AG20443 (cell line): ENCODE measurements at regions not wholly inside any gene's neighbourhood (a gene's known extent, or its start where the extent isn't known, plus 50 kb on each side); places are given as distances from the start of the nearest gene placed in this dataset.
"Not testable (repeated sequence)": the region's sequence is repeated elsewhere in the genome, so short reads cannot be mapped to it uniquely, and the experiment has no call there.

ENCODE experiments used
- DNase-seq: peaks from one replicate; pipeline ENCODE4 v3.0.0; 2012; ENCODE audit warnings: low spot score, mixed read lengths

DNA sequence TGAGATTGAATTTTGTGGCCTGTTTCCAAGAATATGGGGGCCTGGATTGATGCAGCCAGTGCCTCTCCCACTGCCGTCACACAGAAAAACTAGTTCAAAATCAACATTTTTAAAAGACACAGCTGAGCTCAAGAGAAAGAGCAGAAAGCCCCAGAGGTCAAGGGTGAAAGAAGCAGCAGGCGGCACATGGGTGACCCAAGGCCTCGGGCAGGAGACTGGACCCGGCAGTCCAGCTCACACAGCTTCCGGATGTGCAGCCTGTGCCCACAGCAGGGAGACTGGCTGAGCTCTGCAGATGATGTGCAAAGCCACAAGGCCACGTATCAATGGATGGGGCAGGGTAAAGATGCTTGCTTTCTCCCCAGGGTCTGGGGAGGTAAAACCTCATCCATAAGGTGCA is 50.4 kb upstream of the RNF32 start:
- no peak for DNase-seq

DNA sequence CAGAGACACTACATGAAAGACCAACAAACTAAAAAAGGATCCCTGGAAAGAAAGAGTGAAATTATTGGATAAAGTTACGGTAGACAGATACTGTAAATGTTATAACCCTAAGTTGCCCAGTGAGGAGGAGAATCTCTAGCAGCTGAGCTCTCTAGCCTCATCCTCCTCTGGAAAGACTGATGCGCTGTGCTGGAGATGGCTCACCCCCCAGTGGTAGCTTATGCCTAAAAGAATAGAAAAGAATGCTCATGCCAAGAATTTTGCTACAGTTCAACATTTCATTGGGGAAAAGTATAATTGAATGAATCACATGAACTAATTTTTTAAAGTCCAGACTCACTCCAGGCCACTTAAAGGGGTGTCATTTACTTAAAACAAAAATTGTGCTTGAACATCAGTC is 50.8 kb upstream of the RNF32 start:
- DNase-seq, result no peak

- DNase-seq, result no peak
Measured at GRCh38 chr7:156585926-156586325, 54.6 kb upstream of the RNF32 start.

DNA sequence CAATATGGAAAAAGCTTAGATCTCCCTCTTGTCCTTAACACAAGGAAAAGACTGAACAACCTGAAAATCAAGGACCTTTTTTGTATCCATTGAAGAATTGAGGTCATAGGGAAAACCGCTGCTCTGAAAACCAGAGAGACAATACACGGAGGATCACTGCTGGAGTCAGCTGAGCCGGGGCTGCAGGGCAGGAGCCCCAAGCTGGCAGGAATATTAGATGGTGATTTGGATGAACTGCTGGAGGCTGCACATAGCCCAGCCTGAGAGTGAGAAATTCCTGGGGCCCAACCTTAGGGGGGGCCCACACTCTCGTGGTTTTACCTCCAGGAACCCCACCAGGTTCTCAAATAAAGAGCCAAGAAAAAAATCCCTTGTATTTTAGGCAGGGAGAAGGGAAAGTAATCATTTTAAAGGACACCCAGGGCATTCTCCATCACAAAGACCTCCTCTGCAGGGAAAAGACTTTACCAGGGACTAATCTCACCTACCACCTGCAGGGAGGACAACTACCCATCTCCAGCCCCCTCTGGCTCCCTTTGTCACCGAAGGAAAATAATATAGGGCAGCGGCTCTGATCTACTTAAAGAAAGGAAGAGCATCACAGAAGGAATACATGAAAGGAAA is 55.4 kb upstream of the RNF32 start:
- DNase-seq, result no peak

DNA sequence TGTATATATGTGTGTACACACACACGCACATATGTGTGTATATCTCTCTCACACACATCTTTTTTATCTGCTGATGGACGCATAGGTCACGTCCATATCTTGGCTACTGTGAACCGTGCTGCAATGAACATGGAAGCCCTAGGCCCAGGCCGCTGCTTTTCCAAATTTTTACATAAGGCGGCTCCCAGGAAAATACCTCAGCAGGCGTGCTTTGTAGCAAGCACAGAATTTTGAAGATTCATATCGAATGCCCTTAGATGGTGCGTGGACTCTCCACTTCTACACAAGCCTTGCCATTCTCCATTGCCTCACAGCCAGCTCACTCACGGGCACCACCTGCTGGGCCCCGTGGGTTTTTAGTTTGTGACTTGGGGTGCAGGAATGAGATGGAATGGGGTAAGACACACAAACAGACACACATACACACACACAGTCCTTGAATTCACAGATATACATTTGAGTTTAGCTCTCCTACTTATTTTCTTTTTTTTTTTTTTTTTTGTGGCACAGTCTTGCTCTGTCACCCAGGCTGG is 57.9 kb upstream of the RNF32 start:
- no peak for DNase-seq

GRCh38 chr7:156580036-156580435 is 60.5 kb upstream of the RNF32 start:
- no peak for DNase-seq

- DNase-seq, result no peak
Measured at GRCh38 chr7:156579566-156579965, 61.0 kb upstream of the RNF32 start.

DNA sequence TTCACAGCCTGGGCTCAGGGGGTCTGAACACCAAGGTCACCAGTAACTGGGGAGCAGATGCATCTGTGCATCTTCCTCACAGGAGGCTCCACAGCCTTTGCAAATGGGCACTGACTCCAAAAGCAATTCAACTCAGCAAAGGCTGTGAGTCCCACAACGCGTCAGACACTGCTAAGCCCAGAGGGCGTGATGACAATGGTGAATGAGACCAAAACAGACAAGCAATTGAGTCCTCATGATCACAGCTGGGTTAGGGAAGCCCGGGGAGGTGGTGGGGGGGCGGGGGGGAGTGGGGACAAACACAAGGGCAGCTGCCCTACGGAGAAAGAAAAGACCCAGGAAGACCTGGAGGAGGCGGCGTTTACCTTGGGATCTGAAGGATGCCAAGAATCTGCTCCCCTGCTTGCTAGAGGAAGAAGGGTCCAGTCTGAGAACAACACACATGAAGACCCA is 61.6 kb upstream of the RNF32 start:
- no peak for DNase-seq

DNA sequence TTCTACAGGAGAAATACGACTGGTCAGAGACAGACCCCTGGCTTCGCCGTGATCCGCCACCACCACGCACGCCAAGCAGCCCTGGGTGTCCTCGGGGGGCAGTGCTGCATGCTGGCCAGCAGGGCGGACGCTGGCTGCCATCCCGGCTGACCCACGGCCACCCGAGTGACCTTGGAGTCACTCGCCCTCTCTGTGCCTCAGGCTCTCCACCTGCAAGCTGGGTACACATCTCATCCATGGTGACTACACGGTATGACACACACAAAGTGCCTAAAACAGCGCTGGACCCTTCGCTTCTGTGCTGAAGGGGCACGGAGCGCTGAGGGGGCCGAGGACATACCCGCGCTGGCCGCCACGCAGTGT is 62.0 kb upstream of the RNF32 start:
- DNase-seq, result no peak

GRCh38 chr7:156577645-156578577 is 62.7 kb upstream of the RNF32 start:
- DNase-seq, result no peak

- no peak for DNase-seq
Measured at GRCh38 chr7:156576216-156577058, 64.1 kb upstream of the RNF32 start.

DNA sequence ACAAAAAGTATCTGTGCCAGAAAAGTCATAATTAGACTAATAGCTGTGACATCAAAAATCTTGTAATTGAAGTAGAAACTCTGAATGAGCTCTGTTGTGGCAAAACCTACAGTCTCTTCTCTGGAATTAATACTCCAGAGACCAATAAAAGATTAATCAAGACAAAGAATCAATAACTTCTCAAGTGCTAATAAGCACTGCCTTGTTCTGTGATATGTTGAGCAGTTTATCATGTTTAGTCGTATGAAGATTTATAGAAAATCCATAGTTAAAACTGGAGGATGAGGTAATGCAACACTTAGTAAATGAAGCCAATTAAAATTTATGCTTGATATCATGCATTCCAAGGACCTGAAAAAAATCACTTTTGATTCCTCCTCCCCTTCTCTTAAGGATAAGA is 72.3 kb upstream of the RNF32 start:
- no peak for DNase-seq

- DNase-seq, result no peak
Measured at GRCh38 chr7:156566812-156567549, 73.6 kb upstream of the RNF32 start.

- not testable (repeated sequence) for DNase-seq
Measured at GRCh38 chr7:156565002-156565401, 75.6 kb upstream of the RNF32 start.

GRCh38 chr7:156560696-156561095 is 79.9 kb upstream of the RNF32 start:
- no peak for DNase-seq

GRCh38 chr7:156560075-156560474 is 80.5 kb upstream of the RNF32 start:
- no peak for DNase-seq

- no peak for DNase-seq
Measured at GRCh38 chr7:156559001-156559400, 81.6 kb upstream of the RNF32 start.

DNA sequence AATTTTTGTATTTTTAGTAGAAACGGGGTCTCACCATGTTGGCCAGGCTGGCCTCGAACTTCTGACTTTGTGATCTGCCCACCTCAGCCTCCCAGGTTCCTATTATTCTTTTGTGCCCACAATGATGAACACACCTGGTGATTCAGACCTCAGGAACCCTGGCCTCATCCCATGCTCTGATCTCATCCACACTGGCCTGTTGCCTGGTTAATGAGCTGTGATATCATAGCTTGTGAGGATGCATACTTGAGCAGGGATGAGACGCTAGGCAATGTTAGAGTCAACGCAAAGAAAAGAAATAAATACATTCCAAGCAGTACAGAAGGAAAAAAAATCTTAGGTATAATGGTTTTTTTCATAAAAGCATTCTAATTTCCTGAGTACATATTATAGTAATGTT is 82.4 kb upstream of the RNF32 start:
- no peak for DNase-seq

- DNase-seq, result no peak
Measured at GRCh38 chr7:156556083-156556482, 84.5 kb upstream of the RNF32 start.

- no peak for DNase-seq
Measured at GRCh38 chr7:156554488-156554887, 86.1 kb upstream of the RNF32 start.

- no peak for DNase-seq
Measured at GRCh38 chr7:156549636-156550035, 90.9 kb upstream of the RNF32 start.
